SK-N-SH (cell line): ENCODE measurements at regions not wholly inside any gene's neighbourhood (a gene's known extent, or its start where the extent isn't known, plus 50 kb on each side); places are given as distances from the start of the nearest gene placed in this dataset.

Experiments used
- CHD2 ChIP-seq: fragments of 150-350 bp; IDR thresholded peaks from 2 replicates; pipeline ENCODE4 v1.6.1; 2018; ENCODE audit warnings: low read length; ENCODE audit not compliant: partially characterized antibody
- ELF1 ChIP-seq: IDR thresholded peaks from 2 replicates; pipeline ENCODE4 v1.4.0; 2012
- EP300 ChIP-seq, 2 experiments: IDR thresholded peaks; 2 replicates each; pipeline versions ENCODE4 v1.4.0 to v1.6.1; 2012; ENCODE audit warnings: borderline replicate concordance in 1 of 2, low read depth in 1 of 2, low read length in 1 of 2
- FOXM1 ChIP-seq: IDR thresholded peaks from 2 replicates; pipeline ENCODE4 v1.4.0; 2012; ENCODE audit warnings: low read depth, mild to moderate bottlenecking
- MAX ChIP-seq: IDR thresholded peaks from 2 replicates; pipeline ENCODE4 v1.4.0; 2012; ENCODE audit warnings: low read depth
- POLR2AphosphoS5 ChIP-seq: IDR thresholded peaks from 2 replicates; pipeline ENCODE4 v1.6.1; 2012; ENCODE audit warnings: low read depth, low read length
- RAD21 ChIP-seq: IDR thresholded peaks from 2 replicates; pipeline ENCODE4 v1.6.1; 2012; ENCODE audit warnings: mild to moderate bottlenecking, low read length
- RCOR1 ChIP-seq: fragments of 150-350 bp; IDR thresholded peaks from 2 replicates; pipeline ENCODE4 v1.6.1; 2017; ENCODE audit warnings: antibody characterized with exemption, low read length
- SMC3 ChIP-seq: IDR thresholded peaks from 2 replicates; pipeline ENCODE4 v1.6.1; 2012; ENCODE audit warnings: low read depth, low read length, improper control_type of control experiment
- TCF12 ChIP-seq: IDR thresholded peaks from 2 replicates; pipeline ENCODE4 v1.4.0; 2012
- YY1 ChIP-seq: IDR thresholded peaks from 2 replicates; pipeline ENCODE4 v1.4.0; 2012; ENCODE audit warnings: low read depth, mild to moderate bottlenecking
- TF ChIP-seq, protein P1 (sequence below): fragments of 200-600 bp; sonication (generic); IDR thresholded peaks from 2 replicates; pipeline ENCODE4 v1.6.1; 2017; ENCODE audit warnings: antibody characterized with exemption, mild to moderate bottlenecking, moderate library complexity
- TF ChIP-seq, protein P2 (sequence below): fragments of 150-350 bp; IDR thresholded peaks from 2 replicates; pipeline ENCODE4 v1.6.1; 2017; ENCODE audit warnings: antibody characterized with exemption, low read length, low read depth, borderline replicate concordance

- TF ChIP-seq MAX (no peak), EP300 (IDR thresholded peaks at IDR 0.05; ENCODE audit: borderline replicate concordance in 1 of 2, low read depth in 1 of 2, low read length in 1 of 2) (no peak), RAD21 (no peak), ELF1 (no peak), TCF12 (no peak), CHD2 (no peak), POLR2AphosphoS5 (no peak), FOXM1 (no peak), SMC3 (no peak), YY1 (no peak), RCOR1 (no peak)
- TF ChIP-seq, protein P1, sequence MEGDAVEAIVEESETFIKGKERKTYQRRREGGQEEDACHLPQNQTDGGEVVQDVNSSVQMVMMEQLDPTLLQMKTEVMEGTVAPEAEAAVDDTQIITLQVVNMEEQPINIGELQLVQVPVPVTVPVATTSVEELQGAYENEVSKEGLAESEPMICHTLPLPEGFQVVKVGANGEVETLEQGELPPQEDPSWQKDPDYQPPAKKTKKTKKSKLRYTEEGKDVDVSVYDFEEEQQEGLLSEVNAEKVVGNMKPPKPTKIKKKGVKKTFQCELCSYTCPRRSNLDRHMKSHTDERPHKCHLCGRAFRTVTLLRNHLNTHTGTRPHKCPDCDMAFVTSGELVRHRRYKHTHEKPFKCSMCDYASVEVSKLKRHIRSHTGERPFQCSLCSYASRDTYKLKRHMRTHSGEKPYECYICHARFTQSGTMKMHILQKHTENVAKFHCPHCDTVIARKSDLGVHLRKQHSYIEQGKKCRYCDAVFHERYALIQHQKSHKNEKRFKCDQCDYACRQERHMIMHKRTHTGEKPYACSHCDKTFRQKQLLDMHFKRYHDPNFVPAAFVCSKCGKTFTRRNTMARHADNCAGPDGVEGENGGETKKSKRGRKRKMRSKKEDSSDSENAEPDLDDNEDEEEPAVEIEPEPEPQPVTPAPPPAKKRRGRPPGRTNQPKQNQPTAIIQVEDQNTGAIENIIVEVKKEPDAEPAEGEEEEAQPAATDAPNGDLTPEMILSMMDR, result no peak
- TF ChIP-seq, protein P2, sequence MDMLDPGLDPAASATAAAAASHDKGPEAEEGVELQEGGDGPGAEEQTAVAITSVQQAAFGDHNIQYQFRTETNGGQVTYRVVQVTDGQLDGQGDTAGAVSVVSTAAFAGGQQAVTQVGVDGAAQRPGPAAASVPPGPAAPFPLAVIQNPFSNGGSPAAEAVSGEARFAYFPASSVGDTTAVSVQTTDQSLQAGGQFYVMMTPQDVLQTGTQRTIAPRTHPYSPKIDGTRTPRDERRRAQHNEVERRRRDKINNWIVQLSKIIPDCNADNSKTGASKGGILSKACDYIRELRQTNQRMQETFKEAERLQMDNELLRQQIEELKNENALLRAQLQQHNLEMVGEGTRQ, result no peak
Observed at GRCh38 chr6:3983778-3984177, 95.2 kb downstream of the FAM217A start.
